H1 (cell line): ENCODE measurements at regions not wholly inside any gene's neighbourhood (a gene's known extent, or its start where the extent isn't known, plus 50 kb on each side); places are given as distances from the start of the nearest gene placed in this dataset.

Source experiments
- CTCF ChIA-PET: fragments of 300-600 bp; sonication (Branson Sonifier 250); formaldehyde crosslinking; loops from one replicate; lab custom pipeline; 2021; ENCODE audit not compliant: partially characterized antibody; lab: Charles Lee
- POLR2A ChIA-PET: fragments of 300-600 bp; sonication (Branson Sonifier 250); formaldehyde crosslinking; loops from one replicate; lab custom pipeline; 2021; ENCODE audit warnings: inconsistent platforms; ENCODE audit not compliant: partially characterized antibody; lab: Charles Lee
- DNase-seq, 2 experiments: peaks; one replicate each; pipeline versions ENCODE4 v3.0.0 to v3.0.0-alpha.2; 2010 to 2022; ENCODE audit warnings: low spot score in 2 of 2, low read depth in 1 of 2, mixed read lengths in 1 of 2
- FAIRE-seq: peaks from 2 replicates; lab custom pipeline; 2011; peaks lifted over from hg19 to GRCh38; lab: Jason Lieb, UNC
- H2AFZ ChIP-seq: 2 replicates; pipeline ENCODE4 v1.8.1; 2012; ENCODE audit warnings: low read length, inconsistent platforms
- H2AK5ac ChIP-seq: 2 replicates; pipeline ENCODE4 v1.6.1; 2013; ENCODE audit warnings: low read depth, low read length
- H2BK120ac ChIP-seq: replicated peaks from 2 replicates; pipeline ENCODE3; 2013; ENCODE audit warnings: low read depth, low read length, inconsistent platforms
- H2BK12ac ChIP-seq: 2 replicates; pipeline ENCODE4 v1.6.1; 2013; ENCODE audit warnings: low read depth, low read length
- H2BK15ac ChIP-seq: 2 replicates; pipeline ENCODE4 v1.6.1; 2013; ENCODE audit warnings: low read length
- H2BK20ac ChIP-seq: 2 replicates; pipeline ENCODE4 v1.6.1; 2013; ENCODE audit warnings: low read length
- H2BK5ac ChIP-seq: 2 replicates; pipeline ENCODE4 v1.6.1; 2013; ENCODE audit warnings: low read depth, low read length
- H3K14ac ChIP-seq: 2 replicates; pipeline ENCODE4 v1.6.1; 2013; ENCODE audit warnings: inconsistent platforms; ENCODE audit not compliant: insufficient read length
- H3K18ac ChIP-seq: 2 replicates; pipeline ENCODE4 v1.6.1; 2013; ENCODE audit warnings: low read length; ENCODE audit errors: extremely low read depth
- H3K23ac ChIP-seq: 2 replicates; pipeline ENCODE4 v1.6.1; 2013; ENCODE audit warnings: inconsistent platforms; ENCODE audit not compliant: insufficient read length
- H3K23me2 ChIP-seq: 2 replicates; pipeline ENCODE4 v1.6.1; 2013; ENCODE audit warnings: low read depth, low read length
- H3K27ac ChIP-seq: 2 replicates; pipeline ENCODE4 v1.6.1; 2011; ENCODE audit warnings: low read depth, low read length, inconsistent platforms
- H3K27me3 ChIP-seq, 4 experiments: replicated peaks in 1 of 4; 1 replicate in 1 of 4; 2 replicates in 3 of 4; pipeline versions ENCODE4 v1.6.1 to v1.8.1; 2011 to 2013; ENCODE audit warnings: low read length in 3 of 4, mild to moderate bottlenecking in 3 of 4, inconsistent platforms in 2 of 4, mixed read lengths in 2 of 4, moderate library complexity in 1 of 4; ENCODE audit not compliant: control insufficient read depth in 3 of 4, insufficient read depth in 3 of 4; ENCODE audit errors: extremely low read depth in 1 of 4
- H3K36me3 ChIP-seq, 4 experiments: 2 replicates each; pipeline versions ENCODE4 v1.6.1 to v1.8.1; 2011 to 2013; ENCODE audit warnings: mild to moderate bottlenecking in 4 of 4, low read length in 3 of 4, moderate library complexity in 2 of 4, control low read depth in 1 of 4, inconsistent platforms in 1 of 4; ENCODE audit not compliant: insufficient read depth in 4 of 4, control insufficient read depth in 2 of 4
- H3K4ac ChIP-seq: replicated peaks from 2 replicates; pipeline ENCODE3; 2013; ENCODE audit warnings: low read length, low read depth, mixed read lengths, inconsistent platforms; ENCODE audit not compliant: insufficient read length
- H3K4me1 ChIP-seq, 4 experiments: replicated peaks in 1 of 4; 1 replicate in 1 of 4; 2 replicates in 3 of 4; pipeline versions ENCODE4 v1.6.1 to v1.8.1; 2011 to 2013; ENCODE audit warnings: low read length in 3 of 4, inconsistent platforms in 2 of 4, mixed read lengths in 1 of 4; ENCODE audit not compliant: insufficient read depth in 4 of 4, control insufficient read depth in 3 of 4
- H3K4me2 ChIP-seq, 2 experiments: 2 replicates each; pipeline versions ENCODE4 v1.6.1 to v1.8.1; 2011 to 2013; ENCODE audit warnings: low read depth in 2 of 2, low read length in 2 of 2, control low read depth in 1 of 2, inconsistent platforms in 1 of 2, mild to moderate bottlenecking in 1 of 2; ENCODE audit not compliant: insufficient read depth in 1 of 2
- H3K4me3 ChIP-seq, 4 experiments: fragments of 200-600, 300-600 bp in 1 of 4; sonication (generic), shearing (Covaris generic), sonication (Bioruptor Twin) in 1 of 4; 2 replicates each; pipeline versions ENCODE4 v1.5.1 to v1.8.1; 2011 to 2016; ENCODE audit warnings: low read length in 4 of 4, low read depth in 3 of 4, control low read depth in 2 of 4, inconsistent platforms in 2 of 4, mild to moderate bottlenecking in 2 of 4, mixed read lengths in 1 of 4, moderate library complexity in 1 of 4; ENCODE audit not compliant: insufficient read depth in 2 of 4; ENCODE audit errors: extremely low read depth in 1 of 4
- H3K56ac ChIP-seq: replicated peaks from 2 replicates; pipeline ENCODE3; 2013; ENCODE audit warnings: low read depth, mild to moderate bottlenecking, mixed read lengths, low read length, inconsistent platforms; ENCODE audit not compliant: insufficient read length
- H3K79me1 ChIP-seq: 2 replicates; pipeline ENCODE4 v1.6.1; 2013; ENCODE audit warnings: low read depth, low read length, control low read depth
- H3K79me2 ChIP-seq, 2 experiments: 2 replicates each; pipeline versions ENCODE4 v1.6.1 to v1.8.1; 2012 to 2013; ENCODE audit warnings: low read length in 2 of 2, mild to moderate bottlenecking in 2 of 2, inconsistent platforms in 1 of 2; ENCODE audit not compliant: insufficient read depth in 2 of 2, control insufficient read depth in 1 of 2
- H3K9ac ChIP-seq, 4 experiments: replicated peaks in 1 of 4; 1 replicate in 1 of 4; 2 replicates in 3 of 4; pipeline versions ENCODE4 v1.6.1 to v1.8.1; 2011 to 2013; ENCODE audit warnings: low read depth in 3 of 4, low read length in 3 of 4, control low read depth in 2 of 4, mild to moderate bottlenecking in 2 of 4, moderate library complexity in 2 of 4, inconsistent platforms in 1 of 4; ENCODE audit errors: extremely low read depth in 1 of 4
- H3K9me3 ChIP-seq, 2 experiments: 2 replicates each; pipeline versions ENCODE4 v1.6.1 to v1.8.1; 2012 to 2013; ENCODE audit warnings: mild to moderate bottlenecking in 2 of 2, moderate library complexity in 2 of 2, control low read depth in 1 of 2, inconsistent platforms in 1 of 2, low read depth in 1 of 2, low read length in 1 of 2, mixed read lengths in 1 of 2; ENCODE audit not compliant: insufficient read depth in 2 of 2
- H4K20me1 ChIP-seq, 2 experiments: replicated peaks in 1 of 2; 2 replicates each; pipeline versions ENCODE3 to v1.8.1; 2011 to 2013; ENCODE audit warnings: inconsistent platforms in 2 of 2, low read length in 2 of 2, mild to moderate bottlenecking in 1 of 2; ENCODE audit not compliant: insufficient read depth in 2 of 2, control insufficient read depth in 1 of 2
- H4K5ac ChIP-seq: 2 replicates; pipeline ENCODE4 v1.6.1; 2013; ENCODE audit warnings: low read length, low read depth, mixed read lengths, inconsistent platforms; ENCODE audit not compliant: insufficient read length
- H4K8ac ChIP-seq: 2 replicates; pipeline ENCODE4 v1.8.0; 2013; ENCODE audit warnings: mild to moderate bottlenecking, moderate library complexity, low read length, inconsistent platforms; ENCODE audit not compliant: insufficient read depth; ENCODE audit errors: extremely low read depth
- H4K91ac ChIP-seq: replicated peaks from 2 replicates; pipeline ENCODE3; 2013; ENCODE audit warnings: low read length, mixed read lengths, inconsistent platforms; ENCODE audit not compliant: insufficient read length
- SUZ12 ChIP-seq: fragments of 200-600 bp; sonication (generic); IDR thresholded peaks from 2 replicates; pipeline ENCODE4 v1.6.1; 2012; ENCODE audit warnings: mild to moderate bottlenecking, inconsistent platforms, low read length, moderate library complexity, mixed read lengths
- WGBS, 2 experiments: shearing (Covaris generic) in 1 of 2; methylation state at CpG; one replicate each; pipeline versions ENCODE4 v1.1.6 to v1.1.7; 2013 to 2015; ENCODE audit warnings: low lambda C conversion rate in 2 of 2, mixed read lengths in 2 of 2, inconsistent platforms in 1 of 2, low coverage in 1 of 2, missing lambda C conversion rate in 1 of 2; ENCODE audit not compliant: insufficient replicate concordance in 2 of 2, insufficient coverage in 1 of 2, insufficient read length in 1 of 2; ENCODE audit errors: extremely low coverage in 1 of 2, missing lambda C conversion rate in 1 of 2; 5-methylcytosine and 5-hydroxymethylcytosine counted together

- Histone ChIP-seq H4K91ac (no peak overlapping the region), H3K23me2 (no peaks in the 10 kb centered on the region)
- TF ChIP-seq SUZ12, result no peak
These were observed 615.6 kb upstream of the DPPA4 start for GRCh38 chr3:109952924-109953323.

More at GRCh38 chr3:109952924-109953323, 615.6 kb upstream of the DPPA4 start:
- Histone ChIP-seq H3K79me2 (no peaks in the 10 kb centered on the region), H3K9me3 (no peaks in the 10 kb centered on the region), H3K4ac (no peak overlapping the region), H2BK12ac (no peak overlapping the region), H3K27me3 (no peaks in the 10 kb centered on the region), H3K79me1 (no peaks in the 10 kb centered on the region), H3K36me3 (no peaks in the 10 kb centered on the region), H3K4me3 (no peak overlapping the region), H2AK5ac (no peak overlapping the region), H3K4me1 (no peaks in the 10 kb centered on the region), H2BK5ac (no peak overlapping the region), H3K56ac (no peak overlapping the region), H2BK20ac (no peak overlapping the region), H2BK15ac (no peak overlapping the region), H4K5ac (no peak overlapping the region), H3K14ac (no peak overlapping the region), H4K20me1 (no peaks in the 10 kb centered on the region), H2AFZ (no peak overlapping the region), H2BK120ac (no peak overlapping the region), H3K23ac (no peak overlapping the region), H3K9ac (no peak overlapping the region), H4K8ac (no peak overlapping the region), H3K4me2 (no peak overlapping the region), H3K27ac (no peak overlapping the region), H3K18ac (no peak overlapping the region)
- ChIA-PET POLR2A (no interaction called here), CTCF (no interaction called here)
- DNase-seq (no peak), FAIRE-seq (no peak)
- WGBS, 2 experiments, result 94% methylated on average over 2 of the region's 2 CpGs; no CpG with 5 or more reads in 1 of the 2 experiments
